ENCODE measurements at regions not wholly inside any gene's neighbourhood (a gene's known extent, or its start where the extent isn't known, plus 50 kb on each side); places are given as distances from the start of the nearest gene placed in this dataset.

- DNase-seq = peak; percentile 64
These were observed 104.5 kb downstream of the NGF start for GRCh38 chr1:115233598-115233997.

DNA sequence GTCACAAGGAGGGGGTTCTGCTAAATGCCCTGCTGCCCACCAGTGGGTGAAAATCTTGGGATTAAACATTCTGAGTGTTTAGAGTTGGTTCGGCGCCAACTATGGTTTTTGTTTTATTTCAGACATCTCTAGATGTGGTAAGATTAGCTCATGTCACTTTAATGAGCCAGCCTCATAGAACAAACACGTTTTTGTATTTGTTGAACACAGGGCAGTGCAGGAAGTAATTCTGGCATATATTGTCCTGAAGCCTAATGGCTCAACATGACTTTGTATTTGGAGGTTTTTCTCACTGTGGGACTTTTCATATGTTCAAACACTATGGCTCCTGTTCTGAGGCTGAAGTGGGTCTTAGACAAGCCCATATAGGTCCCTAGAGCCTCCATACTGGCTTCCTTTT lies 107.8 kb downstream of the NGF start:
- DNase-seq = no peak

GRCh38 chr1:115229016-115229415 lies 109.0 kb downstream of the NGF start:
- DNase-seq = peak; percentile 56

- DNase-seq = no peak
These were observed 109.9 kb downstream of the NGF start for GRCh38 chr1:115228191-115228590.

DNA sequence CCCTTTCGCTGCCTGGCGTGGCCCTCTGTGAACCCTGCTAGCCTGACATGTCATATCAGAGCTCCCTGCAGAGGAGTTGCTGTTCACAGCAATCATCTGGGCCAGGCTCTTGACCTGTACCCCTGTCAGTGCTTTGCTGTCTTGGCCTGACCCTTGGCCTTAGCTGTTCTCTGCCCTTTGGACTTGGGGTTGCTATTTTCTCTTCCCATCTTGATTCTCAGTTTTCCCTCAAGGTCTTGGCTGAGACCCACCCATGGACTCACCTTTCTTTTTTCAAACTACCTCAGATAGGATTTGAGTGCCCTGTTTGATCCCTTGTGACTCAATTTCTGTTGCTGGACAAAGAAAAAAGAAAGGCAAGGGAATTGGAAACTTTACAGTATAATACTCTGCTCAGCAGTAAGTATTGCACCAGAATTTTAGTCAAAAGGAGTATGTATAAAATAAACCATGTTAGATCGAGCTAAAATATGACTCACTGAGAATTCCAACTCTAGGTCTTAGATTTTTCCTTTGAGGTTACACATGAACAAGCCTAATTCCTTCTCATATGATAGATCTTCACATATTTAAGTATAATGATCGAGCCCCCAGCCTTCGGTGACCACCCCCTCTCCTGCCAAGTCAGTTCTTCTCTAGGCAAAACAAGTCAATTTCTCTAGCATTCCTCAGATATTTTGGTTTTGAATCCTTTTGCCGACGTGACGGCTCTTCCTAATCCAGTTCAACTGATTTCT lies 110.5 kb downstream of the NGF start:
- no peak for DNase-seq

GRCh38 chr1:115225993-115226685 lies 111.9 kb downstream of the NGF start:
- DNase-seq = no peak

GRCh38 chr1:115224636-115225035 lies 113.4 kb downstream of the NGF start:
- DNase-seq = no peak

GRCh38 chr1:115222616-115223402 lies 115.2 kb downstream of the NGF start:
- DNase-seq = peak; percentile 33

- DNase-seq = no peak
These were observed 117.4 kb downstream of the NGF start for GRCh38 chr1:115220340-115221270.

DNA sequence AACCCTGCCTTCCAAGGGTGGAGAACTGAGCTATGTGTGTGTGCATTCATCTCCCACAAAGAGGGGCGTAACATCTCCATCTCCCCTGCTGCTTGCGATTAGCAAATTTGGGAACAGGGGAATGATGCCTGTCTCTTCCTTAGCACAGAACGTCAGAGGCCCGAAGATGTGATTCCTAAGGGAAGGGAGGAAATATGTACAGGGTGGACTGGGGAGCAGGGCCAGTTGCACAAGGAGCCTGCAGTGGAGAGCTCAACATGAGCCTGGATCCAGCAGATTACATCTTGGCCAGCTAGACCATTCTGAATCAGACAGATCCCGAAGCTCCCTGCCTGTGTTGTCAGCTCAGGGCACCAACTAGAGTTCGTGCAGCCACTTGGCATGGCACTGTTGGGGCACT lies 118.1 kb downstream of the NGF start:
- DNase-seq = no peak

GRCh38 chr1:115218699-115219098 lies 119.3 kb downstream of the NGF start:
- DNase-seq = no peak

GRCh38 chr1:115218034-115218405 lies 120.0 kb downstream of the NGF start:
- no peak for DNase-seq

- no peak for DNase-seq
These were observed 120.7 kb downstream of the NGF start for GRCh38 chr1:115217150-115218033.

- no peak for DNase-seq
These were observed 122.1 kb downstream of the NGF start for GRCh38 chr1:115215703-115216521.

DNA sequence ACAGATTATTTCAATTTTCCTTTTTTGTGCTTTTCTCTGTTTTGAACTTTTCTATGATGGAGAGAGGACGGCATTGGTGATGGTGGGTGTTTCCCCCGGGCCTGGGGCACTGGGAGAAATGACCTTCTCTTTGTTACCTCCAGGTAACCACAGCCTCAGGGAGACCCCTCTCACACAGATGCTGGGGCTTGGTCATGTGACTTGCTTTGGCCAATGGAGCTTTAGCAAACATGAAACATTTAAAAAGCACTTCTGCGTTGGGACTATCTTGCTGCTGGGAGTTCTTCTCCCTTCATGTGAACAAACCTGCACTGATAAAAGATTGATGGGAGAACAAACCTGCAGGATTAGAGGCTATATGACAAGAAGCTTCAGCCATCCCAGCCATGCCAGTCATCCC lies 122.9 kb downstream of the NGF start:
- no peak for DNase-seq

- DNase-seq = no peak
These were observed 124.0 kb downstream of the NGF start for GRCh38 chr1:115214098-115214497.

- DNase-seq = no peak
These were observed 123.8 kb upstream of the TSPAN2 start for GRCh38 chr1:115213130-115213529.

DNA sequence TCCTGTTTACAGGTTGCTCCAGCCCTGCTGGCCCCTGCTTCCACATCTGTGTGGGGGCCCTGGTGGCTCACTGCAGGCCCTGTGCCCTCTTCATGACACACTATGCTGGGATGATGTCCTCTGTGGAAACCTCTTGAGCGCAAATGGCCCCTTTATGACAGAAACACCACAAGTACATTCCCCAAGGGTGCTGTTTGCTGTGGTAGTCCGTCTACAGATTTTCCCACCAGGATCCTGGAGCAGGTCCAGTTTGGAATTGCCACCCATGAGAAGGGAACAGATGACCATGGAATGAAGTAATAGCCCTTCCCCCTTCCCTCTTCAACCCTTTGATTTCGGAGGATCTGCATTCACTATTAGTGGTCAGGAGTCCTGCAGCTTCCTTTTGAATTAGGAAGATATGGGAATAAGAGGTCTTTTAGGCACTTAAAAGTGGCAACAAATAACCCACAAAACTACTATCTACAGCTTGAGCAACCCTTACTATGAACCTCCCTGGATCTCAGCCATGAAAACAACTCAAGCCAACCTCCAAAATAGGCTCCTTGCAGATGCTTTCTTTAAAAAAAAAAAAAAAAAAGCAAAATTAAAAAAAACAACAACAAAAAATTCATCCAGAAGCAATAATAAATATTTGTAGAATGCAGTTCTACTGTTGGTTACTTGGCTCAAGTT lies 121.9 kb upstream of the TSPAN2 start:
- DNase-seq = no peak

GRCh38 chr1:115210302-115210711 lies 121.0 kb upstream of the TSPAN2 start:
- no peak for DNase-seq

- DNase-seq = no peak
These were observed 115.2 kb upstream of the TSPAN2 start for GRCh38 chr1:115204513-115204912.

All from DMS79 (cell line).